ENCODE measurements at regions not wholly inside any gene's neighbourhood (a gene's known extent, or its start where the extent isn't known, plus 50 kb on each side); places are given as distances from the start of the nearest gene placed in this dataset.
A peak's percentile ranks its signal among the peaks of the same experiment; 100 is the strongest.

DNA sequence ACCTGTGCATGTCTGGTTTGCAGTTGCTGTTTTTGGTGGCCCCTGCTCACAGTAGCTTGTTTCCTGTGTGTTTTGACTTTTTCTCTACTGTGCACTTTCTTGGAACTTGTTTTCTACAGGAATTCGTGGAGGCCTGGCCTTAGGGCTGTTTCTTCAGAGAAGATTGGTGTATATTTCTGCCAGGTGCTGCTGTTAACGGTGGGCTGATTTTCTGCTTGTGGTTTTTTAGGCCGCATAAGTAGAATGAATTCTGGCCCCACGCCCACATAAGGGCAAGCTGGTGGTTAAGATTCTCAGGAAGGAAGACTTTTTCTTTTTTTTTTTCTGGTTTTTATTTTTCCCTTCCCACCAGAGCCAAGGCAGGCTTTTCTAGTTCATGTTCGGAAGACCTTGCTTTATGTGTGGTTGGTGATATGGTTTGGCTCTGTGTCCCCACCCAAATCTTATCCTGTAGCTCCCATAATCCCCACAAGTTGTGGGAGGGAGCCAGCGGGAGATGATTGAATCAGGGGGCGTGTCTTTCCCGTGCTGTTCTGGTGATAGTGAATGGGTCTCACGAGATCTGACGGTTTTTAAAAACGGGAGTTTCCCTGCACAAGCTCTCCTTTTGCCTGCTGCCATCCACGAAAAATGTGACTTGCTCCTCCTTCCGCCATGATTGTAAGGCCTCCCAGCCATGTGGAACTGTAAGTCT, 71.5 kb upstream of the DISP3 start:
- DNase-seq (ENCODE audit: low read depth in 3 of 3, low spot score in 2 of 3): no peak

DNA sequence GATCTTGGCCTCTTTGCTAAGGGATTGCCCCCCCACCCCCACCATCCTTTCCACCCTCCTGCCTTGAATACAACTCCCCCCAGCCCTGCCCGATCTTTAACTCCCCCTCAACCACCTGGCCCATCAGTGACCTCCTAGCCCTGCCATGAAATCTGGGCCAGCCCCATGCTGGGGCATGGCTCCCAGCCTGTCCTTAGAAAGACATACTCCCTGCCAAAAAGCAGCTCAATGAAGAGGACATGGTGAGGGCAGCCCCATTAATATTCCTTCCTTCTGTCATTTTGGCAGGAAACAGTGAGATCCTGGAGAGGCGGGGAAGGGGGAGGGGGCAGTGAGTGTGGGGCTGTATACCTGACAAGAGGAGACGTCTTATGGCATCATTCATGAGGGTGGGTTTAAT, 66.8 kb upstream of the DISP3 start:
- no peak for DNase-seq (ENCODE audit: low read depth in 3 of 3, low spot score in 2 of 3)

DNA sequence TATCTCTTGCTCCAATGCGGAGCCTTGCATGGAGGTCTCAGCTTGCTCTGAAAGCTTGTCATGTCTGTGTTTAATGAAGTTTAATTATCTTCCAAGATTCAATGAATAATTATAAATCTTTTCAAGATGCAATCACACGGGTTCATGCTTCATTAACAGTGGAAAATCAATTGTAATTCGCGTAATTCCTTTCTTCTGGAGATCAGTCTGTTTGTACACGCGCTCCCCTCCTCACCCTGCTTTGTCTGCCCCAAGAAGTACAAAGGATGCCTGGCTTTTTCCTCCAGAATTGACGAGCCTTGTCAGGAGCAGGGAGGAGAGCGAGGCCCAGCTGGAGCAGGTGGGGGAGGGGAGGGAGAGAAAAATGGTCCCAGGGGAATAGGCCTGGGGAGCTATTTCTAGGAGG, 65.0 kb upstream of the DISP3 start:
- DNase-seq (ENCODE audit: low read depth in 3 of 3, low spot score in 2 of 3): peak in 2 of 3 donors; percentile 17 to 19

DNA sequence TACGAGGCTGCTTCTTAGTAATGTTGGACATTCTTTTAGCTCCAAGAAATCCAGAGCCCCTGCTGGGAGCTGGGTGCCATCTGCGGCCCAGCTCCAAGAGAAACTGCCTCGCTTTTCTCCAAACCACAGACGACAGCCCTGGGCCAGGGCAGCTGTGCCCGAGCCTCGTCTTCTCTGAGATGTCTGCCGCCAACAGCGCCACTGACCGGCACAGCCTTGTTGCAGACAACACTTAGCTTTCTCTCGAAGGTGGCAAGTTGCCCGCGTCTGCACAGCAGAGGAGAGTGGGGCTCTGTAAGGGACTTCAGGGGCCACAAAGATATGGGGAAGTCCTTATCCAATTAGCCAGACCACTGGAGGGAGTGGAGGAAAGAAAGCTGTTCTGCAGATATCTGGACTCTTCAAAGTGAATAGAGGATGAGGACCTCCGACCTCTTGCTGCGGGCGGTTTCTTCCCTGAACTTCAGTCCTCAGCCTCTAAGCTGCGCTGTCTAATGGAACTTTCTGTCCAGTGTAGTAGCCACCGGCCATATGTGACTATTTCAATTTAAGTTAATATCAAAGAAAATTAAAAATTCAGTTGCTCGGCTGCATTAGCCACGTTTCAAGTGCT, 63.9 kb upstream of the DISP3 start:
- no peak for DNase-seq (ENCODE audit: low read depth in 3 of 3, low spot score in 2 of 3)

DNA sequence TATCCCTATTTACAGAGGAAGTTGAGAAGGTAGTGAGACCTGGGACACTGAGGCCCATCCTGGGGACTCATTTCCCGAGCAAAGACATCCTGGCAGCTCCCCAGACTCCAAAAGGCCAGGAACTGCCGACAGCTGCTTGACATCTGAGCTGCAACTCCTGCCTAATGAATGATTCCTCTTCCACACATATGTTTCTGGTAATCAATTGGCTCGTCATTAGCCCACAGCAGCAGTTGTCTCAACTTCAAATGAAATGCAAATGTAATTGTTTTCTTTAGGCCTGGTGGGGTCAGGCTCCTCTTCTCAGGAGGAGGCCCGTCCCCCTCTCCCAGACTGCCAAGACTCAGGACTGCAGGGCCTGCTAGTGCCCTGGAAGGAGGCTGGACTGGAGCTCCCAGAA, 61.8 kb upstream of the DISP3 start:
- no peak for DNase-seq (ENCODE audit: low read depth in 3 of 3, low spot score in 2 of 3)

DNA sequence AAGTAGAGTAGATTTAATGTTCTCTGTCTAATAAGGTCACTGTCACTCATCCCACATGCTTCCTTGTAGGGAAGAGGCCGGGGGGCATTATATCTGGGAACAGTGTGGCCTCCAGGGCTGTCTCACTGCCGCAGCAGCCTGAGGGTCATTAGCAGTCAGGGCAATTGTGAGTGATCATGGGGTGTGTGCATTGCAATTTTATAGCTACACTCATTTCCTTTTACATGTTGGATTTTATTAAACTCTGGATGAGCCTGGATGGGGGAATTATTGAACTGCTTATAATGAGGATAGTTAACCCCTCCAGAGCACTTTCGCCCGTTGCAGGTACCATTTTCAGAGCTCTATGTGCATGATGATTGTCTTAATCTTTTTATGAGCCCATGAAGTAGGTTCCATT, 60.9 kb upstream of the DISP3 start:
- no peak for DNase-seq (ENCODE audit: low read depth in 3 of 3, low spot score in 2 of 3)

DNA sequence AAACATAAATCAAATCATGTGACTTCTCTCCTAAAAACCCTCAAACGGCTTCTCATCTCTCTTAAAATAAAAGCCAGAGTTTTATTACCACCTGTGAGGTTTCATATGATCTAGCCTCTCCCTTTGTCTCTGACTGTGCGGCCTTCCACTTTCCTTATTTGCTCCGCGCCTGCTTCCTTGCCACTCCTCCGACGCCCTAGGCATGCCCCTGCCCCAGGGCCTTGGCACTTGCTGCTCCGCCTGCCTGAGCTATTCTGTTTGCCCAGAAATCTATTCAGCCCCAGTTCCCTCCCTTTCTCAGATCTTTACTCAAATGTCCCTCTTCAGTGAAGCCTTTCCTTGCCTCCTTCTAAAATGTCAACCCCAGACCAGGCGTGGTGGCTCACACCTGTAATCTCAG, 57.5 kb upstream of the DISP3 start:
- DNase-seq (ENCODE audit: low read depth in 3 of 3, low spot score in 2 of 3): no peak

DNA sequence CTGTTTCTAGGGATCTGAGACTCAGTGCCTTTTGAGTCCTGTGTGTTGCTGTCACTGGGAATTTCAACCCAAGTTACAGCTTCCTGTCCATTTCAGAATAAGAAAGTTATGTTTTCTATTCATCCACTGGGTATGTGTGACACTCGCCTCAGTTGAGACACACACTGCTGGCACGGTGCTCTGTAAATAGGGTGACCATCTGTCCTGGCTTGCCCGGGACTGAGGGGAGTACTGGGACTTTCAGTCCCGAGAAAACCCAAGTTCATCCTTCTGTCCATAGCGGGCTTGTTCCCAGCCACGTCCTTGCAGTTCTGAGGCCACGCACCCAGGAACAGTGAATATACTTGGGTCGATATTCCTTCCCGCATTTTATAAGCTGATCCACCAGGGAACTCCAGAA, 56.3 kb upstream of the DISP3 start:
- DNase-seq (ENCODE audit: low read depth in 3 of 3, low spot score in 2 of 3): no peak

DNA sequence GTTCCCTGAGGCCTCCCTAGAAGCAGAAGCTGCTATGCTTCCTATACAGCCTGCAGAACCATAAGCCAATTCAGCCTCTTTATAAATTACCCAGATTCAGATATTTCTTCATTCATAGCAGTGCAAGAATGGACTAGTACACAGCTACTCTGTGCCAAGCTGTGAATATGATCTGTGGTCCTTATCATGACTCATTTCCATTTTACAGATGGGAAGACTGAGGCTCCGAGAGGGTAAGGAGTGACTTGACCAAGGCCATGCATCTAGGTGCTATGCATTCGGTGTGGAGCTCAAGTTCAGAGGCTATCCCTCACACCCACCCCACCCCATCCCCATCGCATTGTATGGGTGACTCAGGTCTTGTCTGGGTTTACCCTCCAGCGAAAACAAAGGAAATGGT, 52.3 kb upstream of the DISP3 start:
- no peak for DNase-seq (ENCODE audit: low read depth in 3 of 3, low spot score in 2 of 3)

DNA sequence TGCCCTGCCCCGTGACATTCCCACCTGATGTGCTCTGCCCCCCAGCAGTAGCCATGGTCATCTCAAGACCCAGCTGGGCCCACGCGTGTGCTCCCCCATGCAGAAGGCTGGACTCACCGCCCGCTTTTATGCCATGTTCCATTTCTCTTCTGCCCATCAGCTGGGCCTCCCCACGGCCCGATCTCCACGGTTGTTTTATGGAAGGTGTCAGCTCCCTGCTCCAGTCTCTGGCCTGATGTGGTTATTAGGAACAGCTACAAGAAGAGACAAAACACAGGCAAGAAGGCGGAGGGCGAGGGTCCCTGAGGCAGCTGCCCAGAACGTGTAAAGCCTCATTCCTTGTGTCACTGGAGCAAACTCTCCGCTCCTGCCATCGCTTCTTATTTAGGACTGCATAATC, 50.2 kb upstream of the DISP3 start:
- DNase-seq (ENCODE audit: low read depth in 3 of 3, low spot score in 2 of 3): no peak
